ENCODE measurements at regions not wholly inside any gene's neighbourhood (a gene's known extent, or its start where the extent isn't known, plus 50 kb on each side); places are given as distances from the start of the nearest gene placed in this dataset.

GRCh38 chr2:126227250-126227649 lies 428.7 kb upstream of the GYPC start:
- Histone ChIP-seq H3K4me3 (replicated peaks in 1 of 3; ENCODE audit: insufficient read depth in 1 of 3, low read depth in 2 of 3, low read length in 3 of 3) (no peak overlapping the region), H3K36me3 (replicated peaks in 1 of 2; ENCODE audit: control insufficient read depth in 1 of 2, insufficient read depth in 2 of 2, low read length in 2 of 2) (no peaks in the 10 kb centered on the region), H3K9me3 (ENCODE audit: low read length) (no peaks in the 10 kb centered on the region), H3K27me3 (ENCODE audit: control insufficient read depth in 1 of 2, insufficient read depth in 2 of 2, low read length in 2 of 2) (no peaks in the 10 kb centered on the region), H3K4me2 (ENCODE audit: low read depth, low read length) (no peak overlapping the region), H3K79me2 (ENCODE audit: insufficient read depth, low read length) (no peaks in the 10 kb centered on the region), H2AFZ (ENCODE audit: low read length) (no peak overlapping the region), H4K20me1 (ENCODE audit: insufficient read depth, low read length) (no peaks in the 10 kb centered on the region), H3K4me1 (ENCODE audit: insufficient read depth, low read length) (no peaks in the 10 kb centered on the region), H3K27ac (ENCODE audit: extremely low read length, insufficient read depth, low read length) (no peak overlapping the region), H3K9ac (ENCODE audit: insufficient read depth, low read depth, low read length) (no peak overlapping the region)
- in situ Hi-C loops (cut with HindIII; ENCODE audit: extremely low pct_ligation_motif_present, low pct_unique_long_range_greater_than_20kb) = loop anchor here (25.0 kb wide), 1 partner anchor 410 kb away; no protein-coding TSS in a partner anchor
- POLR2A ChIA-PET = no interaction called here
- CTCF ChIA-PET (ENCODE audit: low intra/inter-chr PET ratio, low total read pairs) = no interaction called here
- FAIRE-seq (no peak), ATAC-seq (peak; percentile 71), DNase-seq (ENCODE audit: low spot score) (no peak)
- BruUV-seq (replicated peaks) = no TSS peak
- 52% methylated on average over 1 of the region's 1 CpG for WGBS (ENCODE audit: low lambda C conversion rate)
- intact Hi-C loops (cut with micrococcal nuclease; ENCODE audit: unreplicated experiment) = loop anchor here (5.0 kb wide), 1 partner anchor 745 kb away; no protein-coding TSS in a partner anchor
- TF ChIP-seq ZNF775 (CRISPR knock-in tag; IDR thresholded peaks at IDR 0.05; ENCODE audit: borderline replicate concordance) (no peak), CTCF (CRISPR knock-in tag; IDR thresholded peaks at IDR 0.05) (peak; percentile 17; the same call in 1 of the 2 replicates)

- ChIA-PET CTCF (ENCODE audit: low intra/inter-chr PET ratio, low total read pairs) (no interaction called here), POLR2A (no interaction called here)
- no peak for DNase-seq (ENCODE audit: low spot score)
- no peak overlapping the region for H3K9ac ChIP-seq (ENCODE audit: insufficient read depth, low read depth, low read length)
- no peaks in the 10 kb centered on the region for H3K9me3 ChIP-seq (ENCODE audit: low read length)
- no peak overlapping the region for H2AFZ ChIP-seq (ENCODE audit: low read length)
- H3K4me1 ChIP-seq (ENCODE audit: insufficient read depth, low read length) = no peaks in the 10 kb centered on the region
- FAIRE-seq = no peak
- no peaks in the 10 kb centered on the region for H3K79me2 ChIP-seq (ENCODE audit: insufficient read depth, low read length)
- H3K4me2 ChIP-seq (ENCODE audit: low read depth, low read length) = no peak overlapping the region
- BruUV-seq (replicated peaks) = no TSS peak
- no peak overlapping the region for H3K4me3 ChIP-seq (replicated peaks in 1 of 3; ENCODE audit: insufficient read depth in 1 of 3, low read depth in 2 of 3, low read length in 3 of 3)
- H4K20me1 ChIP-seq (ENCODE audit: insufficient read depth, low read length) = no peaks in the 10 kb centered on the region
- intact Hi-C loops (cut with micrococcal nuclease; ENCODE audit: unreplicated experiment) (loop anchor here (5.0 kb wide), 1 partner anchor 744 kb away; no protein-coding TSS in a partner anchor), in situ Hi-C loops (cut with HindIII; ENCODE audit: extremely low pct_ligation_motif_present, low pct_unique_long_range_greater_than_20kb) (loop anchor here (25.0 kb wide), 1 partner anchor 409 kb away; no protein-coding TSS in a partner anchor)
- no peak for ATAC-seq
- no peaks in the 10 kb centered on the region for H3K27me3 ChIP-seq (ENCODE audit: control insufficient read depth in 1 of 2, insufficient read depth in 2 of 2, low read length in 2 of 2)
- no peaks in the 10 kb centered on the region for H3K36me3 ChIP-seq (replicated peaks in 1 of 2; ENCODE audit: control insufficient read depth in 1 of 2, insufficient read depth in 2 of 2, low read length in 2 of 2)
- 2% methylated on average over 1 of the region's 1 CpG for WGBS (ENCODE audit: low lambda C conversion rate)
- no peak for TF ChIP-seq JUND (CRISPR knock-in tag; IDR thresholded peaks at IDR 0.05)
- no peak for TF ChIP-seq MLXIP (CRISPR knock-in tag; IDR thresholded peaks at IDR 0.05; ENCODE audit: borderline replicate concordance)
- TF ChIP-seq AGO2 (optimal IDR thresholded peaks at IDR 0.05; ENCODE audit: low read depth, low read length) = no peak
- no peak for TF ChIP-seq U2AF1 (optimal IDR thresholded peaks at IDR 0.05; ENCODE audit: low read depth, low read length)
- TF ChIP-seq ZNF616 (CRISPR knock-in tag; IDR thresholded peaks at IDR 0.05; ENCODE audit: low read depth) = no peak
- no peak for TF ChIP-seq ZEB1 (IDR thresholded peaks at IDR 0.05; ENCODE audit: insufficient replicate concordance, low read depth)
- TF ChIP-seq RAD51 (IDR thresholded peaks at IDR 0.05; ENCODE audit: borderline replicate concordance) = no peak
- no peak for TF ChIP-seq ZNF737 (CRISPR knock-in tag; IDR thresholded peaks at IDR 0.05; ENCODE audit: borderline replicate concordance)
- no peak for TF ChIP-seq MZF1 (CRISPR knock-in tag; IDR thresholded peaks at IDR 0.05; ENCODE audit: borderline replicate concordance)
- no peak for TF ChIP-seq ZNF563 (CRISPR knock-in tag; IDR thresholded peaks at IDR 0.05)
- TF ChIP-seq ZNF776 (CRISPR knock-in tag; IDR thresholded peaks at IDR 0.05) = no peak
- TF ChIP-seq ZNF605 (CRISPR knock-in tag; IDR thresholded peaks at IDR 0.05) = no peak
- TF ChIP-seq CEBPB (IDR thresholded peaks at IDR 0.05; ENCODE audit: borderline replicate concordance, low read depth, low read length) = no peak
- TF ChIP-seq PRPF4 (IDR thresholded peaks at IDR 0.05; ENCODE audit: low read depth, low read length, poor library complexity, severe bottlenecking) = no peak
- H3K27ac ChIP-seq (ENCODE audit: extremely low read length, insufficient read depth, low read length) = no peak overlapping the region
These were observed 427.4 kb upstream of the GYPC start for GRCh38 chr2:126228531-126228930.

Data from HepG2 (cell line).